D341Med (cell line): ENCODE measurements at regions not wholly inside any gene's neighbourhood (a gene's known extent, or its start where the extent isn't known, plus 50 kb on each side); places are given as distances from the start of the nearest gene placed in this dataset.

ENCODE experiments used
- DNase-seq: peaks from one replicate; pipeline ENCODE4 v3.0.0; 2012; ENCODE audit warnings: low spot score

DNA sequence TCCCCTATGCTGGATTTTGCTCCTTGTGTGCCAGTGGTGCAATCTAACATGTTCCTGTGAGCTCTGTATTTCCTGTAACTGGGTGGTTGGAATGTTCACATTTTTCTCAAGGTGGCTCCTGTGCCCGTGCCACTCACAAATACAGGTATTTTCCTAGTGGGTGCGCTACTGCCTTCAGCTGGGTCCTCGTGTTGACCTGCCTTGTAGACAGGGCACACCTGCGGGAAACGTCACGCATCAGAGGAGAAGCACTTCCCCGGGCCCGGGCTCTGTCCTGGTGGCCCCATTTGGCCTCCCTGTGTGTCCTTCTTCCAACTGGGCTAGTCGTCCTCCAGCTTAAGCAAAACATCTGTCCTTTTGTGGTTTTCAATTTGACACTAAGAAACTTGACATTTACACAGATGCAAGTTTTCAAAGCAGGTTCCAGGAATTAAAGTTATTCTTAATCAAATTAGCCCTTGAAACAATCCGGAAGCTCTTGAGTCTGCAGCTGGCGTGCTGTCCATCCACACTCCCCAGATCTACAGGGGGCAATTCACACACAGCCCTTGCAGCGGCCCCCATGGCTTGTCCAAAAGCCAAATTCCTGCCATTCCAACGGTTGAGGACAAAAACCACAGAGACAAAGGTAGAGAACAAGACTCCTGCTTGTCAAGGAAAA is 275.1 kb downstream of the CDC5L start:
- DNase-seq: no peak

DNA sequence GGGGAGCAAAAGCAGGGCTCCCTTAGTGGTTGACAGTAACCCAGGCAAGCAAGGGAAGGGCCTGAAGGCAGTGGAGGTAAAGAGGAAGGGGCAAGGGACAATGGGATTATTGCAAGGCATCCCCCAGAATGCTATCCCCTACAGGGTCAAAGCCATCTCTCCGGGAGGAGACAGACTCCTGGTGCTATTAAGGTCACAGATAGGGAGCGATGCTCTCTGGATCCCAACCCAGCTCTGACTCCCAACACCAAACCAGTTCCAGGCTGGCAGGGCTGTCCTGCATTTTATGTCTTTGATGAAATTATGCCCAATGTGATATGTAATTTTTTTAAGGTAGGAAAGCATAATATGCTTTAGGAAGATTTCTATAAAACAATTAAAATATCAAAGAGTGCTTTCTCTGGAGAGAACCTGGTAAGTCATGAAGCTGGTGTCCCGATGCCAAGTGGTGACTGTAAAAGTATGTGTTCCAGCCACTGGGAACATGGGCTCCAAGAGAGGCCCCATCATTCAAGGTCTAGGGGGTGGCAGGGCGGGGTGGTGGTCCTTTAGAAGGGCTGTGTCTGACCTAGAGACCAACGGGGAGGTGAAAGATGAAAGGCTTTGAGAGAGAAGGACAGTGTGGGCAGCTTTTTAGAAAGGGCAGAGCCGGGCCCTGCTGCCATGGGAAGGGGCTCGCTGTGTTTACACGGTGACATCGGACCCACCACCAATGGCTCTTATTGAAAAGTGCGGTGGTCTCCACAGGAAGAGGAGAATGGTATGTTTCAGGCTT is 276.5 kb downstream of the CDC5L start:
- DNase-seq: no peak

DNA sequence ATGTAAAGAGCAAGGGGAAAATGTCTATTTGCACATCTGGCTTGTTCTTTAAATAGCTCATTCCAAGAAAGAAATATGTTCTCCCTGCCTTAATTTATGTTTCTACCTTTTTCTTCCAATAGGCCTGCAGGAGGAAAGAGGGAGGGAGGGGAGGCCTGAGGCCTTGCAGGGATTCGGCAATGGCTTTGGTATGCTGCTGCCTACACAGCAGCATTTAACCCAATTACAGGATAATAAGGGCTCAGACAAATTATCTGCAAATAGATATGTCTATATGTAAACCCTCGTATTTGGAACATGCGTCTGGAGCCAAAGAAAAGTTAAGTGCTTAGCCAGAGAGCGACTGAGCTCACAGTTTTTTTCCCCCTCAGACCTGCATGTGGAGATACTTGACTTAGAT is 277.2 kb downstream of the CDC5L start:
- peak; percentile 77 for DNase-seq

DNA sequence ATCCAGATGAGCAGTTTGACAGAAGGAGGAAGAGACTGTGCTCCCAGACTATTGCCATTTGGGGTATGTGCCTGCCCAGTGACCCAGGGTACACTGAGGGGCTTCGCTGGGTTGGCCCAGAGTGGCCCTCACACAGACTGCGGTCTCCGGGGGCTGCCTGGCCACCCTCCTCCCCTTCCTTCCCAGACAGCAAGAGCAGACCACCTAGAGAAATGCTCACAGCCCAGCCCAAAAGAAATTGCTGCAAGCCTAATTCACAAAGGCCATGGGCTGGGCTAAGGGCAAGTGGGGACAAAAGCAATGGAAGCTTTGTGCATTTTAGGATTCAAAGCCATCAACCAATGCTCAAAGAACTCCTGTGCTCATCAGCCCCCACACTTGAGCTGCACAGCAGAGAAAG is 277.6 kb downstream of the CDC5L start:
- peak; percentile 35 for DNase-seq

DNA sequence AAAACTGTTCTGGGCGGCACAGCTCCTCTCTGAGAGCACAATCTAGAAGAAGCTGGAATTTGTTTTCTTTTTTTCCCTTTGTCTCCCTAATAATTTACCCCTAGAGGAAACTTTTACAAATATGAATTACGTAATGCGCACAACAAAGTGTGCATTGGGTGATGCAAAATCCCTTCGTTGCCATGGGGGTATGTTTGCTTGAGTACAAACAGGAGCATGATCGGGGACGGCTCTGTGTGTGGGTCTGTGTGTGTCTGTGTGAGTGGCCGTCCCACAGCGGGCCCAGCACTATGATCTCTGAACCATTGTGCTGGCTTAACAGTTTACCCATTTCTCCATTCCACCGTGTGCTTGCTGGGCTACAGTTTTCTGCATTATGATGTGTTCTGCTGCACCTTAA is 278.2 kb downstream of the CDC5L start:
- no peak for DNase-seq

DNA sequence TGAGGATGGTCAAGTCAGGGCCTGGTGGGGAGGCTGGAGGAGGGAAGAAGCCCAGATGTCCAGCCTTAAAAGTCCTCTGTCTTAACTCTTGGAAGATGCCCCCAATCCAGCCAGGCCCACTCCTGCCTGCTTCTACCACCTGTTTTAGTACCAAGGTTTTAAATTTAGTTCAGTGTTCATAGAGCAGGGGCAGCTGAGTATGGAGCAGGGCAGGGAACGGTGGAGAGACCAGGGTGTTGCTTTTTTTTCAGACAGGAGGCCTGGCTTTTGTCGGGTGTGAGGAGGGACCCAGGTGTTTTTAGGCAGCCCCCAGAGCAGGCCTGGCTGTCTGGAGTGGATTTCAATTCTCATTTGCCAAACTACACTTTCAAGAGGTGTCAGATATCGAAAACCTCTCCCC is 278.8 kb downstream of the CDC5L start:
- no peak for DNase-seq

DNA sequence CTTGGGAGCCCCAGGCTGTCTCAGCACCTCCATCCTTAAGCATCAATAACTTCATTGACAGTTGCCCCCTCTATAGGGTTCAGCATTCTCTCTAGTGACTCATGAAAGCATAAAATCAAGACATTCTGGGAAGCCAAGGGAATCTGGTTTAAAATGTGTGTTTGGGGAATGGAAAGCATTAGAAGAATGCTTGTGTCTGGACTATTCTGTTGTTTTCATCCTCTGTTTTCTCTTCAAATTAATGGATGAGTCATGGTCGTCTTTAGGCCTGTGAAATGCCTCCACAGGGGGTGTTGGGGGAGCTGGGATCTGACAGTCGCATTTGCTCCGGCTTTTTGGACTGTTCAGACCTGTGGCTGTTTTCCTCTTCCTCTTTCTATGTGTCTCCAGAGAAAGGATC is 279.7 kb downstream of the CDC5L start:
- no peak for DNase-seq

DNA sequence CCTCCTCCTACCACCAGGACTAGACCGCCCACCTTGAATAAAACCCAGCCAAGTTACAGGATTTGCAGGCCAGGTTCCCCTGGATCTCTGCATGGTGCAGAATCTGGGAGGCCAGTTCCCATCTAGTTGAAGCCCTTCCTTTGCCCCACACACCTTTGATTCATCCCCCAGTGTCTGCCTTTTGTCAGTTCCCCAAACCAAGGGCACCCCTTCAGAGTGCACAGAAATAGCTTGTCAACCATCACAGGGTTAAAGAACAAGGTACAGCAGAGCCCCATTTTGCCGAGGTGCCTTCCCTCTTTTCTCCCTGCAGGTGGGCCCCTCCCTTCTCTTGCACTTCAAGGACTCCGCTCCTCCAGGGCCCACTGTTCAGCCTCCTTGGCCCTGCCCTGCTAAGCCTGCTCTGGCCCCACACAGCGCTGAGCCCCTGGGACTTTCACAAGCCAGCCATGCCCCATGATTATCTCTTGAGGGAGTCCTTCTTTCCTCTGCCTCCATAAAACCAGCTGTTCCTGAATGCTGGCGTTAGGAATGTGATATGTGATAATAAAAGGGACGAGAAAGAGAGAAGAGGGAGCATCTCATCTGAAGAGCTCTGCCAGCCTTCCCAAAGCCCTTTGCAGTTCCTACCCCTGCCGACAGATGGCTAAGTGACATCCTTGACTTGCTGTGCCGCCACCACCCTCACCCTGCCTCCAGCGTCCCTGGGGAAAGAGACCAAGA is 280.3 kb downstream of the CDC5L start:
- peak; percentile 44 for DNase-seq

DNA sequence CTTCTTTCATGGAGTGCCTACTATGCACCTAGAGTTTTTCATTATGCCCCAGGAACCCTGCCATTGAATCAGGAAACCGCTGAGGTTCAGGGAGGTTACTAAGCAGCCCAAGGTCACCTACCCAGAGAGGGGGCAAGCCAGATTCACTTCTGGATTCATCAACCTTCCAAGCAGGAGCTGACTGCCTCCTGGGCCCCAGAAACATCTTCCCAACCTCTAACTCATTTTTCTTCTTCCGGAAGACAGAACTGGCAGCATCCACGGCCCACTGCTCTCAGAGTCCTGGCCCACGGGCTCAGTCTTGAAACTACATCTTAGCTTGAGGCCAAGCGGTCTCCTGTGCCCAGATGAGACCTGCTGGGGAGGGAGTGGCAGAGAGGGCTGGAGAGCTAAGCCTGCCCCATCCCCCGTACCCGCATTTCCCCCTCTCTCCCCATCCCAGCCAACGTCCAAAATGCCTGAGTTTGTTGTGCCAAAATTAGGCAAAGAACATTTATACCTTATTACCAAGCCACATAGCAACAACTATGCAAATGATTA is 281.0 kb downstream of the CDC5L start:
- no peak for DNase-seq

DNA sequence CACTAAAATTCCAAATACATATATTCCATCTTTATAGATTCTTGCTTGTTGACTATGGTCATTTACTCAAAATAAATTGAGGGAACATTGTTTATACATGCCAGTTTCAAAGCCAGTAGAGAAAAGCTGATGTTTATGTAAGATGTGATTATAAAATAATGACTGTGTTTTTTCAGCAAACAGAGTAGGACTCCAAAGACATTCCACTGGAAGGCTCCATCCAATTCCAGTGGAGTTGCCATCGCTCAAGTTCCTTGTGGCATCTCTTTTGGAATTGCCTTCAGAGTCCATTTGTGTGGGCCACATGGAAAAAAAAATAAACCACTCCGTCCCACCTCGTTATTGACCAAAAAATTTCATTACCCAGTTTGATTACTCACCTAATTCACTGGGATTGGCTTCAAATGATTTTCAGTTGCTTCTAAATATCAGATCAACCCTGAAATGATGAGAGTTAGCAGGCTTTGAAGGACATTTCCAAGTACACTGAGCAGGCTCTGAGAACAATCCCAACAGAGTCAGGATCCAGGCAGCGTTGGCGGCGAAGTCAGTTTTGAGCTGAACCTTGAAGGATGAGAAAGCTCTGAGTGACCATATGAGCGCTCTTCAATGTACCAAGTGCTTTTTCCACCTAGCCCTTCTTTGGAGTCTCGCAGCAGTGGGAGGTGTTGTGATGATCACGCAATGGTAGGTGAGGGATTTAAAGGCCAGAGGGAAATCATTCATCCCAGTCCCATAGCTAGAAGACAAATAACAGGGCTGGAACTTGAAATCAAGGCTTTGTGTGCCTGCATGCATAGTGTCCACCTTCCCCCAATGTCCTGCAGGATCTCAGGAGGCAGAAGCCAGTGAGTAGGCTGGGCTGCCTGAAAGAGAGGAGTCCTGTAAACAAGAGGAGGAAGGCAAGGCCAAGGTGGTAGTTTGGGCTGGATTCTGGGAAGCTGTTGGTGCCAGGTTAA is 281.7 kb downstream of the CDC5L start:
- DNase-seq: no peak

DNA sequence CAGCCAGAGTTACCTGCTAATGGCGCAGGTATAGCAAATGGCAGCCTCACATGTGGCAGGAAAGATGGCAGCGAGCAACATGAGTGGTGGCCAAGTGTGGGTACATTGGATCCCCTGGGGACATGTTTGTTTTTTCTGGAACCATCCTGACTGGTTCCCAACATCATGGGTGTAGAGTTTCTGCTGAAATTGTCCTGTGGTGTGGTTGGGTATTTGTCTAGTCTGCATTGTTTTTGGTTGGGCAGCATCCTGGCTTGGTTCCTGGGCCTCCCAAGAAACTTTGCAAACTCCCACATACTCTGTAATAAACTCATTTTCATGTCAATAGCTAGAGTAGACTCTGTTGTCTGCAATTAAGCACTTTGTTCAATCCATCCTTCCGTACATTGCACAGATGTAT is 282.6 kb downstream of the CDC5L start:
- DNase-seq: no peak

DNA sequence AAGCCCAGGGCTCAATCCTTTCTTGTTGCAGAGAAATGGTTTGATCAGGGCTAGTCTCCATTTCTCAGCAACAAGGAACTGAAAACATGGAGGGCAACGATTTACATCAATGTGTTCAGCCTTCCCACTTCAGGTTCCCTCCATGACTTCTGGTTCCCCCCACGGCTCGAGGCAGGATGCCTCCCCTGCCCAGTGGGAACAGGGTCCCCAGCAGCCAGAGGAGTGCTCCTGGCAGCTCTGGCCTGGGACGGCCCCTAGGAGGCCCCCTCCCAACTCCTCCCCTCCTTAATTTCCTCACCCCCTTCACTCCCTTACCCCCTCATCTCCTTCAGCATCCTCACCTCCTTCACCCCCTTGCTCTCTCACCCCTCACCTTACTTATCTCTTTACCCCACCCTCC is 283.8 kb downstream of the CDC5L start:
- no peak for DNase-seq

DNA sequence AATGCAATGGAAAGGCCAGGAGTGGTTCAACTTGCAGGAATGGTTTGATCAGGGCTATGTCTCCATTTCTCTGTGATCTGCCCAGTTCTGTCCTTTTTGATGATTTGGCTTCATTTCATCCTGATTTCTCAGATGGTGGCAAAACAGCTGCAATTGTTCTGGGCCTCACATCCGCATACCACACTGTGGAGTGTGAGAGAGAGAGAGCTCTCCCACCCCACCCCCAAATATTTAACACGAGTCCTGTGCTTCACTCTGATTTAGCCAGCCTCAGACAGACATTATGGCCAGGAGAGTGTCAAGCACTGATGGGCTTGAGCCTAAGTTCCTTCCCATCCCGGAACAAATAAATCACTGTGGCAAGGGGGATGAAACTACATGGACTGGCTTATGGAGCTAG is 284.6 kb downstream of the CDC5L start:
- DNase-seq: no peak

DNA sequence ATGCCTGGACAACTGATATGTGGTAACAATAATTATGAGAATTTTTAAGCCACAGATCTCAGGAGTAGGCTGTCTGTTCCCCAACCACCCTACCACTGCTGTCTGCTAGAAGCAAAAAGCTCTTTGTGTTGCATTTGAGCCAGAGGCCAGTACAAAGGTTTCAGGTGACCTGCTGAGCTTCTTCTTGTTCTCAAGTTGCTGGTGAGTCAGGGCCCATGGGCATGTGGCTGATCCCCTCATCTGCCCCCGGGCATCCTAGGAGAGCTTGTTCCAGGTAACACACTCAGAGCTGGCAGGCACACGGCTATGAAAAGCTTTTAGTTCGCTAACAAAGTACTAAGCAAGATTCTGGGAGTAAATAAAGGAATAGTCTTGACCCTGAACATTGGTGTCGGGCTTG is 285.3 kb downstream of the CDC5L start:
- no peak for DNase-seq

DNA sequence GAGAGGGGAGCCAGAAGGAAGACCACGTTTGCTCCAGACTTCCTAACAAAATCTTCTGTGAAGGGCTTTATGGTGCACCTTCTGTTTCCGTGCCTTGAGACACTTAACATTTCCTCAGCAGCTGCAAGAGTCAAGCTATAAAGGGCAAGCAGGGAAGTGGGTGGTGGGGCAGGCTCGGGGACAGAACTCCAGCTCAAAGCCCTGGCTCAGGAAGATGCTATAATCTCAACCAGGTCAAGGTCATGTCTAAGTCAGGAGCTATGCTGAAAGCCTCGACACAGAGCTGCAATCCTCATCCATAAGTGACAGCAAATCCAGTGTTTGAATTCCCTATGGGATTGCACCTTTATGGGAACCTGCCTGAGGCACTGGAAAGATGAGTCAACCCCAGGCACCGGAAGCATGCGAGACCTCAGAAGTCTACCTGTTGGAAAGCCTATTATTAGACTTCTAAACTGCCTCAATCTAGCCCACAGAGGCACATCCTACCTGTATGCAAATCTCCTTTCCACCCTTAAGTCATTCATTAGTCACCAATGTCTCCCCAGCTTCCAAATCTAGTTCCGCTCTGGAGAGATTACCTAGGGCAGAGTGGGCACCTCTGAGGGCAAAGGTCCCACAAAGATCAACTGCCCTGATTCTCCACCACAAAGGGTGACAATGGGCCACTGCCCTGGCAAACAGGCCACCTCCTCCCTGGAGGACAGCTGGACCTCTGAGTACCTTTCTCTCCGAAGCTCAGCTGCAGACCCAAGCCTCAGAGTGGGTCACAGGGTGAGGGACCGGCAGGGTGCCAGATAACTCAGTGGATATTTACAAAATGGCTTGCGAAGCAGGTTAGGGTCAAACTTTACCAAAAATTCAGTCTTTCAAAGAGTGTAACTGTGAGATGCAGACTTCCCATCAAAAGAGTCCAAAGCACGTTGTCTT is 287.0 kb downstream of the CDC5L start:
- DNase-seq: no peak

DNA sequence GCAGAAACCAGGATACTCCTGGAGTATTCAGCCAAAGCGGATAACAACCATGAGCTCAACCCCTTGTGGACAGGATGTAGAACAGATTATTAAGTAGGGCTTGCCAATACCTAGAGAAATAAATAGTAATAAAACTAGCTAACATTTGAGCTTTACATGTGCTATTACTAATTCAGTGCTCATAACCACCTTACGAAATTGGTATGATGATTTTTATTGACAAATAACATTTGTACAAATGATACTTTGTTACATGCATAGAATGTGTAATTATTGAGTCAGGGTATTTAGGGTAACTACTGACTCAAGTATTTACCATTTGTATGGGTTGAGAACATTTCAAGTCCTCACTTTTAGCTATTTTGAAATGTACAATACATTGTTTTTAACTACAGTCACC is 287.9 kb downstream of the CDC5L start:
- DNase-seq: no peak

DNA sequence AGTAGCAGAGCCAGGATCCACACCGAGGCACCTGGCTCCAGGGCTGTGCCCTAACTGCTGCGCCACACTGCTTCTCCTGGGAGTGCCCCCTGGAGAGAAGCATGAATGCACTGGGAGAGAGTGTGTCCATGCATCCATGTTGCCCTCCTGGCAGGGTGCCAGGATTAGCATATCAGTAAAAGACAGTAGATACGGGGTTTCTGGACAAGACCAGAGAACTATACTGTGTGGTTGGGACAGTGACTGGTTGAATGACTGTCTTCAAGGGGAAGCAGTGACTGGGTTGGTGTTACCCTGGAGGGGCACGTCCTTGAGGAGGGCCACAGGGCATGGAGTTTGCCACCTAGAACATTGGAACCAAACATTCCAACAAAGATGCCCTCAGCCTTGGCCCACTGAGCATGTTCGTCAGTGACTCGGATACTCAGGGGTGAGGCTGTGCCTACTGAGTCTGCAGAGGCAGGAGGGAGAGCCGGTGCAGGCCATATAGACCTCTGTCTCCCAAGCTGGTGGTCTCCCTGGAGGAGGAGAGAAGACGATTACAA is 288.8 kb downstream of the CDC5L start:
- no peak for DNase-seq

DNA sequence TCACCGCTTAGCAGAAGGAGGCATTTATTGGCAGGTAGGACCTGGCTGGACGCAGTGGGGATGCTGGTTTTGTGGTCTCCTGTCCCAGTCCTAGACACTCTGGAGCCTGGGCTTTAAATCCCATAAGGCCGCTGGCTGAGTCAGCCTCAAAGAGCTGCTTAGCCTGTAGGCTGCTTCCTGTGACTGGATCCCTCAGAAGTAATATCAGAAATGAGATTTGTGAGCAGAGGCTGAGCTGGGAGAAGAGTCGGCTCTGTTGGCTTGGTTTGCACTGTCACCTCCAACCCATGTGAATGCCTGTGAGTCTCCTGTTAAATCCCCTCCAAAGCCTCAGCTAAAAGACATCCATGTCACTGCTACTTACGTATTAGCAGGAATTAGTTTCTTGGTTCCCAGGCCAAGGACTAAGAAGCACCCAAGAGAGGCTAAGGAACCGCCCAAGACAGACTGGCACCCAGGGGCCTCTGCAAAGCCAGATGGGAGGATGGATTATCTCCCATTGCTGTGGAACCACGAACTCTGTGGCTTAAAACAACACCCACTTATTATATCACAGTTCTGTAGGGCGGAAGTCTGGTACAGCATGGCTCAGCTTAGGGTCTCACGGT is 289.4 kb downstream of the CDC5L start:
- DNase-seq: peak; percentile 85

DNA sequence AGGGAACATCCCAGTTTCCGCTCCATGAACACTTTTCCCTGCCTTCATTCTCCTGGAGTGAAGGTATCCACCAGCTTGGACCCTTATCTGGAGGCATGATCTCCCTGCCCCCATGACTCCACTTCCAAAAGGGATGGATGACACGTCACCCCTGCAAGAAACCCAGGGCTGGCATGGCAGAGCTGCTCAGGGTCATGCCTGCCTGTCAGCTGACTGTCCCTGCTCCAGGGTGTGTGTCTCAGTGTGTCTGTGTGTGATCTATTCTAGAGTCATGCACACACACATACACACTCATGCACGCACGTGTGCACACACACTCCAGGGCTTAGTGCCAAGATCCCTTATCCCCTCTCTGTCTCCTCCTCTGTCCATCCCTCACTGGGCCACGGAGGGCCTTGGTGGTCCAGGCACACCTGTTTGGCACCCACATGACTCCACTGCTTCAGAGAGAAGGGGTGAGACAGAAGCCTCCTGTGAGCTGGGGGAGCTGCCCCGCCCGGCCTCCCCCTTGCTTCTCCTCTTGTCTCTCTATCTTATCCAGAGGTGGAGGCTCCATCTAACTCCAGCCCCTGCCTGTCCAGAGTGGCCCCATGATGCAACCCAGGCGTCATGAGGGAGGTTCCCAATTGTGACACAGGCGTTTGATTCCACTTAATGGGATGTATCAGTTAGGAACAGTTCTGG is 290.9 kb downstream of the CDC5L start:
- DNase-seq: no peak
